Astrocyte (in vitro differentiated cells and primary cell): ENCODE measurements at regions not wholly inside any gene's neighbourhood (a gene's known extent, or its start where the extent isn't known, plus 50 kb on each side); places are given as distances from the start of the nearest gene placed in this dataset.

ENCODE experiments used
- DNase-seq: peaks from one replicate; pipeline ENCODE4 v3.0.0-alpha.2; 2010; ENCODE audit warnings: low read depth
- FAIRE-seq: peaks from 2 replicates; lab custom pipeline; 2011; peaks lifted over from hg19 to GRCh38; lab: Jason Lieb, UNC
- H2AFZ ChIP-seq: 2 replicates; pipeline ENCODE4 v1.6.0; 2012; ENCODE audit warnings: low read depth, low read length, inconsistent platforms
- H3K27ac ChIP-seq: 2 replicates; pipeline ENCODE4 v1.5.1; 2011; ENCODE audit warnings: low read depth, low read length, inconsistent platforms
- H3K27me3 ChIP-seq: 2 replicates; pipeline ENCODE4 v1.6.0; 2011; ENCODE audit warnings: low read length, inconsistent platforms; ENCODE audit not compliant: insufficient read depth
- H3K36me3 ChIP-seq: 2 replicates; pipeline ENCODE4 v1.5.1; 2011; ENCODE audit warnings: low read length, inconsistent platforms; ENCODE audit not compliant: insufficient read depth
- H3K4me1 ChIP-seq: 2 replicates; pipeline ENCODE4 v1.5.1; 2011; ENCODE audit warnings: low read length, inconsistent platforms; ENCODE audit not compliant: insufficient read depth
- H3K4me2 ChIP-seq: 2 replicates; pipeline ENCODE4 v1.6.0; 2012; ENCODE audit warnings: low read length, inconsistent platforms
- H3K4me3 ChIP-seq: 2 replicates; pipeline ENCODE4 v1.5.1; 2011; ENCODE audit warnings: low read depth, mild to moderate bottlenecking, low read length, inconsistent platforms; ENCODE audit not compliant: insufficient read depth
- H3K79me2 ChIP-seq: 2 replicates; pipeline ENCODE4 v1.6.0; 2012; ENCODE audit warnings: mild to moderate bottlenecking, low read length, inconsistent platforms; ENCODE audit not compliant: insufficient read depth
- H3K9ac ChIP-seq: 2 replicates; pipeline ENCODE4 v1.6.0; 2012; ENCODE audit warnings: mild to moderate bottlenecking, low read length, inconsistent platforms
- H3K9me3 ChIP-seq: 2 replicates; pipeline ENCODE4 v1.5.1; 2012; ENCODE audit warnings: low read depth, mild to moderate bottlenecking, low read length, inconsistent platforms; ENCODE audit not compliant: insufficient read depth
- H4K20me1 ChIP-seq: 2 replicates; pipeline ENCODE4 v1.6.0; 2012; ENCODE audit warnings: low read length, inconsistent platforms; ENCODE audit not compliant: insufficient read depth
- H3K27ac Mint-ChIP-seq: one replicate; pipeline ENCODE4 v1.8.0; 2021; ENCODE audit warnings: mild to moderate bottlenecking, mixed read lengths; ENCODE audit not compliant: unreplicated experiment
- H3K27me3 Mint-ChIP-seq: one replicate; pipeline ENCODE4 v1.8.0; 2021; ENCODE audit warnings: low read depth, mixed read lengths; ENCODE audit not compliant: unreplicated experiment
- H3K36me3 Mint-ChIP-seq: one replicate; pipeline ENCODE4 v1.8.0; 2021; ENCODE audit warnings: low read depth, mixed read lengths; ENCODE audit not compliant: unreplicated experiment
- H3K4me1 Mint-ChIP-seq: one replicate; pipeline ENCODE4 v1.8.0; 2021; ENCODE audit warnings: low read depth, mixed read lengths; ENCODE audit not compliant: unreplicated experiment
- H3K4me3 Mint-ChIP-seq: one replicate; pipeline ENCODE4 v1.8.0; 2021; ENCODE audit warnings: mild to moderate bottlenecking, moderate library complexity, mixed read lengths; ENCODE audit not compliant: unreplicated experiment
- H3K9me3 Mint-ChIP-seq: one replicate; pipeline ENCODE4 v1.8.0; 2021; ENCODE audit warnings: mild to moderate bottlenecking, mixed read lengths; ENCODE audit not compliant: unreplicated experiment
- EZH2 ChIP-seq: IDR thresholded peaks from 2 replicates; pipeline ENCODE4 v1.6.1; 2012; ENCODE audit warnings: mild to moderate bottlenecking, low read length, inconsistent platforms; ENCODE audit not compliant: insufficient read depth
- TF ChIP-seq, protein P1 (sequence below): IDR thresholded peaks from 2 replicates; pipeline ENCODE4 v1.5.1; 2011; ENCODE audit warnings: low read depth, mild to moderate bottlenecking, inconsistent platforms, low read length, moderate library complexity; ENCODE audit not compliant: insufficient read depth

DNA sequence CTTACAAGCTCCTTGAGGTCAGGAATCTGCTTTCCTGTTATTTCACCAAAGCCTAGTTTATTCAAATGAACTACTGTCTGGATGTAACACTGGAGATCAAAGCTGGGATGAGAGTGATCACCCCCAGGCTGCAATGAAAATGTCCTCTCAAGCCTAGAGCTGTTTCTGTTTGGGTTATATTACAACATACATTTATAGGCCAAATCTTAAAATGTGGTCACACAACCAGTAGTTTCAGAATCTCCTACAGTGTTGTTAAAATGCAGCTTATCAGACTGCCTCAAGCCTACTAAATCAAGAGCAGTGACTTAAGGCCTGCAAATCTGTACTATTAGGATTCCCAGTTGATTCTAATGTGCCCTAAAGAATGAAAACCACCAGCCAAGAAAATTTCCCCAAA, 207.5 kb downstream of the PAPSS1 start:
- no peak overlapping the region for H3K27ac ChIP-seq
- H3K4me3 Mint-ChIP-seq = no peak overlapping the region
- no peaks in the 10 kb centered on the region for H3K27me3 ChIP-seq
- H3K27ac Mint-ChIP-seq = no peak overlapping the region
- no peak overlapping the region for H3K9ac ChIP-seq
- no peaks in the 10 kb centered on the region for H3K36me3 ChIP-seq
- H3K4me1 ChIP-seq = no peaks in the 10 kb centered on the region
- TF ChIP-seq EZH2 = no peak
- TF ChIP-seq, protein P1, sequence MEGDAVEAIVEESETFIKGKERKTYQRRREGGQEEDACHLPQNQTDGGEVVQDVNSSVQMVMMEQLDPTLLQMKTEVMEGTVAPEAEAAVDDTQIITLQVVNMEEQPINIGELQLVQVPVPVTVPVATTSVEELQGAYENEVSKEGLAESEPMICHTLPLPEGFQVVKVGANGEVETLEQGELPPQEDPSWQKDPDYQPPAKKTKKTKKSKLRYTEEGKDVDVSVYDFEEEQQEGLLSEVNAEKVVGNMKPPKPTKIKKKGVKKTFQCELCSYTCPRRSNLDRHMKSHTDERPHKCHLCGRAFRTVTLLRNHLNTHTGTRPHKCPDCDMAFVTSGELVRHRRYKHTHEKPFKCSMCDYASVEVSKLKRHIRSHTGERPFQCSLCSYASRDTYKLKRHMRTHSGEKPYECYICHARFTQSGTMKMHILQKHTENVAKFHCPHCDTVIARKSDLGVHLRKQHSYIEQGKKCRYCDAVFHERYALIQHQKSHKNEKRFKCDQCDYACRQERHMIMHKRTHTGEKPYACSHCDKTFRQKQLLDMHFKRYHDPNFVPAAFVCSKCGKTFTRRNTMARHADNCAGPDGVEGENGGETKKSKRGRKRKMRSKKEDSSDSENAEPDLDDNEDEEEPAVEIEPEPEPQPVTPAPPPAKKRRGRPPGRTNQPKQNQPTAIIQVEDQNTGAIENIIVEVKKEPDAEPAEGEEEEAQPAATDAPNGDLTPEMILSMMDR = no peak
- H4K20me1 ChIP-seq = no peaks in the 10 kb centered on the region
- no peaks in the 10 kb centered on the region for H3K79me2 ChIP-seq
- no peak for FAIRE-seq
- no peaks in the 10 kb centered on the region for H3K27me3 Mint-ChIP-seq
- H3K4me3 ChIP-seq = no peak overlapping the region
- no peak for DNase-seq
- H3K9me3 ChIP-seq = no peaks in the 10 kb centered on the region
- H3K4me1 Mint-ChIP-seq = no peaks in the 10 kb centered on the region
- no peak overlapping the region for H3K4me2 ChIP-seq
- no peaks in the 10 kb centered on the region for H3K36me3 Mint-ChIP-seq
- H3K9me3 Mint-ChIP-seq = peaks cover 2% of the 10 kb centered on the region
- no peak overlapping the region for H2AFZ ChIP-seq

- no peak for FAIRE-seq
- DNase-seq = no peak
- Histone ChIP-seq H3K4me2 (no peak overlapping the region), H3K36me3 (no peaks in the 10 kb centered on the region), H3K9ac (no peak overlapping the region), H3K27me3 (no peaks in the 10 kb centered on the region), H3K79me2 (no peaks in the 10 kb centered on the region), H3K4me3 (no peak overlapping the region), H4K20me1 (no peaks in the 10 kb centered on the region), H3K4me1 (no peaks in the 10 kb centered on the region), H2AFZ (no peak overlapping the region), H3K27ac (no peak overlapping the region), H3K9me3 (no peaks in the 10 kb centered on the region)
- no peak overlapping the region for H3K4me3 Mint-ChIP-seq
- H3K4me1 Mint-ChIP-seq = no peaks in the 10 kb centered on the region
- H3K36me3 Mint-ChIP-seq = no peaks in the 10 kb centered on the region
- no peak overlapping the region for H3K27ac Mint-ChIP-seq
- TF ChIP-seq, protein P1 = no peak
- H3K9me3 Mint-ChIP-seq = no peaks in the 10 kb centered on the region
- no peaks in the 10 kb centered on the region for H3K27me3 Mint-ChIP-seq
Measured at GRCh38 chr4:107509615-107510014, 210.4 kb downstream of the PAPSS1 start.

- FAIRE-seq = no peak
- Histone ChIP-seq H4K20me1 (no peaks in the 10 kb centered on the region), H3K36me3 (no peaks in the 10 kb centered on the region), H3K4me3 (no peak overlapping the region), H3K4me2 (no peak overlapping the region), H3K4me1 (no peaks in the 10 kb centered on the region), H3K9me3 (no peaks in the 10 kb centered on the region), H2AFZ (no peak overlapping the region), H3K9ac (no peak overlapping the region), H3K79me2 (no peaks in the 10 kb centered on the region), H3K27me3 (no peaks in the 10 kb centered on the region), H3K27ac (no peak overlapping the region)
- Mint-ChIP-seq H3K4me3 (no peak overlapping the region), H3K27me3 (no peaks in the 10 kb centered on the region), H3K9me3 (peaks cover 3% of the 10 kb centered on the region), H3K36me3 (no peaks in the 10 kb centered on the region), H3K4me1 (no peaks in the 10 kb centered on the region), H3K27ac (no peak overlapping the region)
- TF ChIP-seq, protein P1 = no peak
- no peak for DNase-seq
Measured at GRCh38 chr4:107500551-107500950, 219.5 kb downstream of the PAPSS1 start.
